ENCODE measurements at regions not wholly inside any gene's neighbourhood (a gene's known extent, or its start where the extent isn't known, plus 50 kb on each side); places are given as distances from the start of the nearest gene placed in this dataset.

DNA sequence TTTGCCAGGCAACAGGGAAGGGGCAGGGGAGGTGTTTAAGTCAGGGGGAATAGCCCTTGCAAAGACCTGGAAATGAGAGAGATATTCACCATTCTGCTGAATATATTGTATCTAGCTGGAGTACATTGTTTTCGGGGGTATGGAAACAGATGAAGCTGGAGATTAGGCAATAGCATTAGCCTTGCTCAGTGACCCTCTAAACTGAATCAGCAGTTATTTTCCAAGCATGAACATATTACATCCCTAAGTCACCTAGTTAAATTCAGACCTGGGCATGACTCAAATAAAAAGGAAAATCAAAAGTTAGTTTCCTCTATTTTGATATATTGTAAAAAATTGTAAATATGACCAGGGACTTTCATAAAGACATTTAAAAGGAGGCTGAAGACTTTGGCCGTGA lies 544.6 kb upstream of the TRPC7 start:
- no peak overlapping the region for H2AK9ac ChIP-seq (replicated peaks; ENCODE audit: low read depth, low read length, poor library complexity)
- H3K9ac ChIP-seq (ENCODE audit: low read depth, low read length): no peak overlapping the region
- 20% methylated on average over 1 of the region's 2 CpGs; no CpG with 5 or more reads in 1 of the 2 experiments for WGBS, 2 experiments (ENCODE audit: extremely low coverage in 2 of 2, insufficient read length in 1 of 2)
- H3K18ac ChIP-seq (ENCODE audit: low read depth, low read length): no peak overlapping the region
- no peak overlapping the region for H4K91ac ChIP-seq (ENCODE audit: insufficient read depth, low read depth, low read length)
- H3K9me1 ChIP-seq (ENCODE audit: insufficient read depth, low read length): no peaks in the 10 kb centered on the region
- H2BK120ac ChIP-seq (ENCODE audit: low read depth, low read length): no peak overlapping the region
- H2BK5ac ChIP-seq (ENCODE audit: low read depth, low read length, poor library complexity, severe bottlenecking): no peak overlapping the region
- no peak overlapping the region for H3K4me3 ChIP-seq (ENCODE audit: insufficient read depth, low read depth, low read length)
- ChIA-PET CTCF (no interaction called here), POLR2A (ENCODE audit: unreplicated experiment) (no interaction called here)
- no peaks in the 10 kb centered on the region for H3K4me1 ChIP-seq (ENCODE audit: control insufficient read depth, insufficient read depth, low read length)
- H3K14ac ChIP-seq (replicated peaks; ENCODE audit: low read depth, low read length): no peak overlapping the region
- in situ Hi-C loops (cut with MboI; ENCODE audit: low sequenced_read_pairs): no loop called here
- intact Hi-C loops (cut with micrococcal nuclease): no loop called here
- no TSS peak for BruUV-seq (replicated peaks)
- no peak overlapping the region for H3K4me2 ChIP-seq (ENCODE audit: low read depth, low read length)
- H3K36me3 ChIP-seq (ENCODE audit: control insufficient read depth, insufficient read depth, low read length): no peaks in the 10 kb centered on the region
- H2BK15ac ChIP-seq (ENCODE audit: low read depth, low read length): no peak overlapping the region
- H4K20me1 ChIP-seq (ENCODE audit: insufficient read depth, low read length): no peaks in the 10 kb centered on the region
- TF ChIP-seq, protein P1, sequence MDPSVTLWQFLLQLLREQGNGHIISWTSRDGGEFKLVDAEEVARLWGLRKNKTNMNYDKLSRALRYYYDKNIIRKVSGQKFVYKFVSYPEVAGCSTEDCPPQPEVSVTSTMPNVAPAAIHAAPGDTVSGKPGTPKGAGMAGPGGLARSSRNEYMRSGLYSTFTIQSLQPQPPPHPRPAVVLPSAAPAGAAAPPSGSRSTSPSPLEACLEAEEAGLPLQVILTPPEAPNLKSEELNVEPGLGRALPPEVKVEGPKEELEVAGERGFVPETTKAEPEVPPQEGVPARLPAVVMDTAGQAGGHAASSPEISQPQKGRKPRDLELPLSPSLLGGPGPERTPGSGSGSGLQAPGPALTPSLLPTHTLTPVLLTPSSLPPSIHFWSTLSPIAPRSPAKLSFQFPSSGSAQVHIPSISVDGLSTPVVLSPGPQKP (IDR thresholded peaks at IDR 0.05; ENCODE audit: borderline replicate concordance, low read depth, low read length): no peak
- no peak for TF ChIP-seq FOS (IDR thresholded peaks at IDR 0.05; ENCODE audit: low read depth, low read length)
- no peak for TF ChIP-seq MAZ (IDR thresholded peaks at IDR 0.05; ENCODE audit: borderline replicate concordance, low read depth, low read length)
- TF ChIP-seq SMC3 (IDR thresholded peaks at IDR 0.05; ENCODE audit: low read depth, low read length): no peak
- no peak for TF ChIP-seq BHLHE40 (IDR thresholded peaks at IDR 0.05; ENCODE audit: low read depth, low read length)
- no peak overlapping the region for H2AK5ac ChIP-seq (ENCODE audit: low read depth, low read length)
- H3K27me3 ChIP-seq (ENCODE audit: control insufficient read depth, insufficient read depth, low read length): no peaks in the 10 kb centered on the region
- H4K5ac ChIP-seq (ENCODE audit: low read depth, low read length): no peak overlapping the region
- ATAC-seq (ENCODE audit: low read depth) (no peak), DNase-seq (no peak)
- no peak overlapping the region for H2BK20ac ChIP-seq (ENCODE audit: low read depth, low read length)
- no peaks in the 10 kb centered on the region for H3K79me1 ChIP-seq (ENCODE audit: low read depth in 1 of 2, low read length in 2 of 2)
- H3K23ac ChIP-seq (ENCODE audit: low read depth, low read length): no peak overlapping the region
- H3K4ac ChIP-seq (ENCODE audit: low read depth, low read length): no peak overlapping the region
- no peak overlapping the region for H3K27ac ChIP-seq (ENCODE audit: insufficient read depth, low read length)
- no peak overlapping the region for H4K8ac ChIP-seq (ENCODE audit: low read depth in 2 of 2, low read length in 2 of 2)
- dilution Hi-C loops (cut with HindIII; ENCODE audit: low sequenced_read_pairs, unreplicated experiment): no loop called here
- H3K9me3 ChIP-seq (ENCODE audit: control insufficient read depth, insufficient read depth, low read length): no peaks in the 10 kb centered on the region; the same call in 1 of the 2 replicates
- no peak overlapping the region for H2AFZ ChIP-seq (replicated peaks; ENCODE audit: low read length, poor library complexity)
- H3K56ac ChIP-seq (ENCODE audit: extremely low read depth, insufficient read depth, low read length): no peak overlapping the region

All from IMR-90 (cell line).